ENCODE measurements at regions not wholly inside any gene's neighbourhood (a gene's known extent, or its start where the extent isn't known, plus 50 kb on each side); places are given as distances from the start of the nearest gene placed in this dataset.

DNA sequence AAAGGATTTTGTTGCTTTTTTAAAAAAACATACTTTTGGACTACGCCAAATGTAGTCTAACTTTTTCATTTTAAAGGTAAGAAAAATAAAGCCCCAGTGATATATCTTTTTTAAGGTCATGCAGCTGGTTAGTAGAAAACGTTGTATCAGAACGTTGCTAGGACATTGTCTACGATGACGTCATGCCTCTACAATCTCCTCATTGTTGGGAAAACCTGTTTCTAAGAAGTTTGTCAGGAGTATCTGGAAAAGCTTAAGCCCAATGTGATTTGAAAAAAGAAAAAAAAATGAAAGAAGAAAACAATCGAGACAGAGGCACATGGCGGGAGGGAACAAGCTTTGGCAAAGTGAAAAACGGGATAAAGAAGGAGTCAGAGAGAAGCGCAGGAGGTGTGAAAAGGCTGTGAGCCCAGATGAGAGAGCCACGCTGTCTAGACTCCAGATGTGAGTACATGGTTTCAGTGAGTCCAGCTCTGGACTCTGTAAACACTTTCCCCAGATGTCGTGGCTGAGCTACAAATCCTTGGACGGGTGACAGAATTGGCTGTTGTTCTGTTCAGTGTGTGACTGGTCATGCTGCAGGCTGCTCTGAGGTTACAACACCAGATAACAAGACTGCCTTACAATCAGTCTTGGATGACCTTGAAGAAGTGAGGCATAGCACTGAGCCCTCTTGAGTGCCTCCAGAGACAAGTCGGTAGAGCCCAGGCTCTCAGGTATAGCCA, 656.7 kb upstream of the ID4 start:
- H3K4me3 ChIP-seq (replicated peaks in 1 of 2; ENCODE audit: low read depth in 2 of 2, low read length in 2 of 2), result no peak overlapping the region
- TF ChIP-seq, protein P1, sequence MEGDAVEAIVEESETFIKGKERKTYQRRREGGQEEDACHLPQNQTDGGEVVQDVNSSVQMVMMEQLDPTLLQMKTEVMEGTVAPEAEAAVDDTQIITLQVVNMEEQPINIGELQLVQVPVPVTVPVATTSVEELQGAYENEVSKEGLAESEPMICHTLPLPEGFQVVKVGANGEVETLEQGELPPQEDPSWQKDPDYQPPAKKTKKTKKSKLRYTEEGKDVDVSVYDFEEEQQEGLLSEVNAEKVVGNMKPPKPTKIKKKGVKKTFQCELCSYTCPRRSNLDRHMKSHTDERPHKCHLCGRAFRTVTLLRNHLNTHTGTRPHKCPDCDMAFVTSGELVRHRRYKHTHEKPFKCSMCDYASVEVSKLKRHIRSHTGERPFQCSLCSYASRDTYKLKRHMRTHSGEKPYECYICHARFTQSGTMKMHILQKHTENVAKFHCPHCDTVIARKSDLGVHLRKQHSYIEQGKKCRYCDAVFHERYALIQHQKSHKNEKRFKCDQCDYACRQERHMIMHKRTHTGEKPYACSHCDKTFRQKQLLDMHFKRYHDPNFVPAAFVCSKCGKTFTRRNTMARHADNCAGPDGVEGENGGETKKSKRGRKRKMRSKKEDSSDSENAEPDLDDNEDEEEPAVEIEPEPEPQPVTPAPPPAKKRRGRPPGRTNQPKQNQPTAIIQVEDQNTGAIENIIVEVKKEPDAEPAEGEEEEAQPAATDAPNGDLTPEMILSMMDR (IDR thresholded peaks at IDR 0.05; ENCODE audit: low read depth, low read length), result no peak
- peak; percentile 21 to 61 for DNase-seq (ENCODE audit: low read depth in 2 of 2)

DNA sequence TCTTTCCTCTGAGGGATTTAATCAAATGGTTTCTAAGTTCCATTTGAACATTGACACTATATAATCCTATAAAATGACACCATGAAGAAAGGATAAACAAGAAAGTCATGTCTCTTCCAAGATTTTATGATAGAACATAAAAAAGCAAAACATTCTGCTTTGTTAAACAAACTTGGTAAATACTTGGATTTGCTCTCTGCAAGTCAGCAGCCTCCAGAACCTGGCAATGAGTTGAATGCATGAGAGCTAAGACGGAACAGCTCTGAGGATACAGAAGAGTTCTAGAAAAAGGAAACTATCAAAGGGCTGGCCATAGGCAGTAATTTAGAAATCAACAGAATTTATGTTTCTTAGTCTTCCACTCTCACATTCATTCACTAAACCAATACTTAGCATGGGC, 656.0 kb upstream of the ID4 start:
- no peak overlapping the region for H3K4me3 ChIP-seq (replicated peaks in 1 of 2; ENCODE audit: low read depth in 2 of 2, low read length in 2 of 2)
- DNase-seq (ENCODE audit: low read depth in 2 of 2), result no peak
- TF ChIP-seq, protein P1 (IDR thresholded peaks at IDR 0.05; ENCODE audit: low read depth, low read length), result no peak

GRCh38 chr6:19193624-19194023, 643.5 kb upstream of the ID4 start:
- no peak overlapping the region for H3K4me3 ChIP-seq (replicated peaks in 1 of 2; ENCODE audit: low read depth in 2 of 2, low read length in 2 of 2)
- TF ChIP-seq, protein P1 (IDR thresholded peaks at IDR 0.05; ENCODE audit: low read depth, low read length), result no peak
- no peak for DNase-seq (ENCODE audit: low read depth in 2 of 2)

DNA sequence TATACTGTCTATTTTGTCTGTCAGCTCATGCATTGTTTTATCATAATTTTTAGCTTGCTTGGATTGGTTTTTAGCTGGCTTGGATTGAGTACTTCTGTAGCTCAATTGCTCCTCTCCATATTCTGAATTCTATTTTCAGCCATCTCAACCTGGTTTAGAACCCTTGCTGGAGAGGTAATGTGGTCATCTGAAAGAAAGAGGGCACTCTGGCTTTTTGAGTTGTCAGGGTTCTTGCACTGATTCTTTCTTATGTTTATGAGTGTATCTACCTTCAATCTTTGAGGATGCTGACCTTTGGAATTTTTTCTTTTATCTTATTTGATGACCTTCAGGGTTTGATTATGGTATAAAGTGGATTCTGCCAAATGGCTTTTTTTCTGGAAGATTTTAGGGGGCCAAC, 632.7 kb upstream of the ID4 start:
- TF ChIP-seq, protein P1 (IDR thresholded peaks at IDR 0.05; ENCODE audit: low read depth, low read length), result no peak
- no peak for DNase-seq (ENCODE audit: low read depth in 2 of 2)

GRCh38 chr6:19205076-19205475, 632.1 kb upstream of the ID4 start:
- no peak for DNase-seq (ENCODE audit: low read depth in 2 of 2)
- TF ChIP-seq, protein P1 (IDR thresholded peaks at IDR 0.05; ENCODE audit: low read depth, low read length), result no peak
- no peak overlapping the region for H3K4me3 ChIP-seq (replicated peaks in 1 of 2; ENCODE audit: low read depth in 2 of 2, low read length in 2 of 2)

More for the DNA sequence above, 632.7 kb upstream of the ID4 start:
- H3K4me3 ChIP-seq (replicated peaks in 1 of 2; ENCODE audit: low read depth in 2 of 2, low read length in 2 of 2), result no peak overlapping the region

DNA sequence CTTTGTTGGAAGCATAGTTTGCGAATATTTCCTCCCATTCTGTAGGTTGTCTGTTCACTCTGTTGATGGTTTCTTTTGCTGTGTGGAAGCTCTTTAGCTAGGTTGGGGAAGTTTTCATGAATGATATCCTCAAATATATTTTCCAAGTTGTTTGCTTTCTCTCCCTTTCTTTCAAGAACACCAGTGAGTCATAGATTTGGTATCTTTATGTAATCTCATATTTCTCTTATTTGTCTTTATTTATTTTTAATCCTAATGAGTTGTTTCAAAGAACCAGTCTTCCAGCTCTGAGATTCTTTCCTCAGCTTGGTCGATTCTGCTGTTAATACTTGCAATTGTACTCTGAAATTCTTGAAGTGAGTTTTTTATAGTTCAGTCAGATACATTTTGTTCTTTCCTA, 628.0 kb upstream of the ID4 start:
- no peak overlapping the region for H3K4me3 ChIP-seq (replicated peaks in 1 of 2; ENCODE audit: low read depth in 2 of 2, low read length in 2 of 2)
- DNase-seq (ENCODE audit: low read depth in 2 of 2), result peak in 1 of 2 donors; percentile 0
- TF ChIP-seq, protein P1 (IDR thresholded peaks at IDR 0.05; ENCODE audit: low read depth, low read length), result no peak

Data from cardiac fibroblast (primary cell).